Activated CD4-positive, alpha-beta T cell treated with anti-CD3 and anti-CD28 coated beads, Interleukin-2, amount 50 U/mL, for 1 hour (primary cell): ENCODE measurements at regions not wholly inside any gene's neighbourhood (a gene's known extent, or its start where the extent isn't known, plus 50 kb on each side); places are given as distances from the start of the nearest gene placed in this dataset.
A peak's percentile ranks its signal among the peaks of the same experiment; 100 is the strongest.
"Not testable (repeated sequence)": the region's sequence is repeated elsewhere in the genome, so short reads cannot be mapped to it uniquely, and the experiment has no call there.

Experiments
- DNase-seq: peaks from one replicate; pipeline ENCODE4 v3.0.0-alpha.2; 2020

DNA sequence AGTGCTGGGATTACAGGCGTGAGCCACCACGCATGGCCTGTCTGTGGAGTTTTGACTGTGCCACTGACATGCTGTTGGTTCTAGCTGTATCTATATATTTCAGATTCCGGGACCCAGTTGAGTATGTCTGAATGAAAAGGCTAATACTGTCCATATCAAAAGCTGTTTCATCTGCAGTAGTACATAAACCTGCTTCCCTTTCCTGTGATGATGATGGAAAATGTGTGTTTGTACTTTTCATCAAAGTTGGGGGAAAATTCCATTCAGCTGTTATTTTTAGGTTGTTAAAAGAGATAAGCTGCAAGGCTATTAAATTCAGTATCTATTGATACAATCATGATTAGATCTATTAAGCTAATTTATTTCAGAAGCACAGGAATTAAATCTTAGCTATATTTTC, 237.6 kb upstream of the ADAMTSL1 start:
- DNase-seq = no peak

- DNase-seq = no peak
These were observed 236.2 kb upstream of the ADAMTSL1 start for GRCh38 chr9:18237776-18238175.

- DNase-seq = no peak
These were observed 235.7 kb upstream of the ADAMTSL1 start for GRCh38 chr9:18238254-18238653.

DNA sequence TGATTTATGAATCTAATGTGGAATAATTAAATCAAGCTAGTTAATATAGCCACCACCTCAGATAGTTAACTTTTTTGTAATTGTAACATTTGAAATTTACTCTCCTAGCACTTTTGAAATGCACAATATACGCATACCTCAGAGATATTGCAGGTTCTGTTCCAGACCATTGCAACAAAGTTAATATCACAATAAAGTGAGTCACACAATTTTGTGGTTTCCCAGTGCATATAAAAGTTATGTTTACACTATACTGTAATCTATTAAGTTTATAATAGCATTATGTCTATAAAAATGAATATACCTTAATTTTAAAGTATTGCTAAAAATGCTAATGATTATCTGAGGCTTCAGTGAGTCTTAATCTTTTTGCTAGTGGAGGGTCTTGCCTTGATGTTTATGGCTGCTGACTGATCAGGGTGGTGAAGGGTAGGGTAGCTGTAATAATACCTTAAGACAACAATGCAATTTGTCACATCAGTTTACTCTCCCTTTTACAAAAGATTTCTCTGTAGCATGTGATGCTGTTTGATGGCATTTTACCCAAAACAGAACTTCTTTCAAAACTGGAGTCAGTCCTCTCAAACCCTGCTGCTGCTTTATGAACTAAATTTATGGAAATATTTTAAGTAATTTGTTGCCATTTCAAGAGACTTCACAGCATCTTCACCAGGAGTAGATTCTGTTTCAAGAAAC, 235.1 kb upstream of the ADAMTSL1 start:
- DNase-seq = no peak

DNA sequence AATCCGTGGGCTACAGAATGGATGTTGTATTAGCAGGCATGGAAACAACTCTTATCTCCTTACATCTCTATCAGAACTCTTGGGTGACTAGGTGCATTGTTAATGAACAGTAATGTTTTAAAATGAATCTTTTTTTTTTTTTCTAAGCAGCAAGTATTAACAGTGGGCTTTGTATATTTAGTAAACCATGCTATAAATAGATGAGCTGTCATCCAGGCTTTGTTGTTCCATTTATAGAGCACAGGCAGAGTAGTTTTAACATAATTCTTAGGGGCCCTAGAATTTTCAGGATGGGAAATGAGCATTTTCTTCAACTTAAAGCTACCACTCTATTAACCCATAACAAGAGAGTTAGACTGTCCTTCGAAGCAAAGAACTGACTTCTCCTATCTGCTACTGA, 233.7 kb upstream of the ADAMTSL1 start:
- no peak for DNase-seq

- DNase-seq = no peak
These were observed 228.0 kb upstream of the ADAMTSL1 start for GRCh38 chr9:18245911-18246310.

GRCh38 chr9:18250053-18250452, 223.9 kb upstream of the ADAMTSL1 start:
- no peak for DNase-seq

- no peak for DNase-seq
These were observed 220.0 kb upstream of the ADAMTSL1 start for GRCh38 chr9:18253950-18254349.

GRCh38 chr9:18255158-18255629, 218.8 kb upstream of the ADAMTSL1 start:
- DNase-seq = peak; percentile 69

DNA sequence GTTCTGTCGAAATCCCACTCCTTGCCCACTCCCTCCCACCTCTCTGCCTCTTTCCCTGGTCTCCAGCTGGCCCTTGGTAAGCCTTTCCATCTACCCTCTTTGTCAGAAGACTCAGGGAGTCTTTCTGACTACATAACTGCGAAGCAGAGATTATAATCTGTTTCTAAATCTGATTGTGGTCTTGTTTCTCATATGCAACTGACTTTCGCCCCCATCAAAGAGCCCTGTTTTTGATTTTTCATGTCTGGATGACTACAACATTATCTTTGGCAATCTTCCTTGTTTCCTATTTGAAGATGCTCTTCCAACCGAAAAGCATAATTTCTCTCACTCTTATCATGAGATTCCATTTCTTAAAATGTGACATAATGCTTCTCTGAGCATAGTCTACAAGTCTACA, 218.2 kb upstream of the ADAMTSL1 start:
- DNase-seq = no peak

DNA sequence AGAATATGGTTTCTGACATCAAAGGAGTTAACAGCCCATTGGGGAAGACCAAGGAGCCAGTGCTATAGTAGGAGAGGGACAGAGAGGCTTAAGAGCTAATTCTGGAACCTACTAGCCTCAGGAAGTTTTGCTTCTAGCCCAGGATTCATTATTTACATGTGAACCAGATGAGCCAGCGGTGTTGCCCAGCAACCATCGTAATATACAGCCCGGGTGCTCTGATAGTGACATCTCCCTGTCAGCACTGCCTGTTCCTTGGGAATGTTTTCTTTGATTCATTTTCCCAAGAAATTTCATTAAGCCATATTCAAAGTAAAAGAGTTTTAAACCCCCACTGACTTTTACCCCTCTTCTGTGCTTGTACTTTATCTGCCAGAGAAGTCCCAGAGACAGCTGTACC, 217.4 kb upstream of the ADAMTSL1 start:
- no peak for DNase-seq

DNA sequence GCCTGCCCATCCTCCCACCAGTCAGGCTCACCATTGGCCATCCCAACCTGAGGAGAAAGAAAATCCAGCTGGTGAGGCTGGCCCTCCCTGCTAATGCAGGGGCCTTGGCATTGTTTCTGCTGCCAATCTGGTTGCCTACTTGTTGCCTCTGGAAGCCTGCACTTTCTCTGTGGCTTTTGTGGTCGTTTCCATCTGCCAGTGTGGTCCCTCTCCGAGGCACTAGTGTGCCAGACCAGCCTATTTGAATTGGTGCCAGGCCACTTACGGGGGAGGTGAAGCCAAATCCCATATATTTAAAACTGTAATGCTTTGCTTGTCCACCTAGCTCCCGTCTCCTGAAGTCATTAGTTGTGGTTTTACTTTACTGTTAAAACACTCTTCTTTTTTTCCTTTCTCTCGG, 213.4 kb upstream of the ADAMTSL1 start:
- DNase-seq = no peak

- no peak for DNase-seq
These were observed 212.8 kb upstream of the ADAMTSL1 start for GRCh38 chr9:18261181-18261580.

- DNase-seq = no peak
These were observed 210.6 kb upstream of the ADAMTSL1 start for GRCh38 chr9:18263377-18263776.

DNA sequence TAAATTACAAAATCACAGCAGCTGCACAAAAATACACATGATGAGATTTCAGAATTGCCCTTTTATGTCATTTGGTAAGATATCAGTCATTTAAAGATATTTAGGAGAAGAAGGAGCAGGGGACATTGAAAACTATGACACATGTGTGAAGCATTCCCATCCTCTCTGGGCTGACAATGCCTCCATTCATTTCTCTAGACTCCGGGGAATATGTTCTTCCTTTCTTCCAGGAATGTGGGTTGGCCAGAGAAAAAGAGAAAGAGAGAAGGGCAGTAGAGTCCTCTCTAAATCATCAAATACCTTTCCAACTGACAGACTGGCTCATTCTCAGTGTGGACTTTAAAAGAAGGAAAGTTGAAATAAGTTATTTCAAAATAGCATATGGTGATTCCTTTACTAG, 205.6 kb upstream of the ADAMTSL1 start:
- DNase-seq = no peak

- no peak for DNase-seq
These were observed 204.4 kb upstream of the ADAMTSL1 start for GRCh38 chr9:18269561-18269960.

DNA sequence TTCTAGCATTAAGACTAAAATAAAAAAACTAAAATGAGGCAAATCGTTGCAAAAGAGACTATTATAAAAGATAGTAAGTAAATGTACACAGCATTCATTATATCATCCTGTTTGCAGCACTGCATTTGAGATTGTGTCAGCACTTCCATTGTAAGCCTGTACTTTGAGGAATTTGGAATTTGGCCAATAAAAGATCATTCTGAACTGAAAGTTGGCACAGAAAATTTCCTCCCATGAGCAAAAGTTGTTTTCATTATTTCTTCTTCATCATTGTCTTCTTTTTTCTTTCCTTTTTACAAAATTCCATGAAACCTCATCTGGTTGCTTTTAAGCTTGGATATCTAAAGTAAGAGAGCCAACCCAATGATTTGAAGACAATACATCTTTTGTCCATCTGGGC, 199.3 kb upstream of the ADAMTSL1 start:
- no peak for DNase-seq

DNA sequence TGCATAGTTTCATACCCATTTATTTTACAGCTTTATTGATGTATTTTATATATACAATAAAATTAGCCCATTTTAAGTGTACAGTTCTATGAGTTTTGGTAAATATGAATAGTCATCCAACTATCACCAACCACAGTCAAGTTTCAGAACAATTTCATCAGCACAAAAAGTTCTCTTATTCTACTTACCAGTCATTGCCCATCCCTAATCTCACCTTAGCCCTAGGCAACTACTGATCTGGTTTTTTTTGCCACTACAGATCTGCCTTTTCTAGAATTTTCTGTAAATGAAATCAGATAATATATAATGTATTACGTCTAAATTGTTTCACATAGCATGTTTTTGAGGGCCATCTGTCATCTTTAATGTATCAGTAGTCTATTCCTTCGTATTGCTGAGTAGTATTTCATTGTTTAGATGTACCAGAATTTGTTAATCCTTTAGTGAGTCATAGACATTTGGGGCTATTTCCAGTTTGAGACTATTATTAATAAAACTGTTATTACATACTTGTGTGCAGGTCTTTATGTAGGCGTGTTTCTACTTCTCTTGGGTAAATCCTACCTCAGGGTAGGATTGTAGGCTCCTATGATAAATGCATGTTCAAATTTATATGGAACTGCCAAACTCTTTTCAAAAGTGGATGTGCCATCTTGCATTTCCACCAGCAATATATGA, 198.5 kb upstream of the ADAMTSL1 start:
- DNase-seq = no peak

DNA sequence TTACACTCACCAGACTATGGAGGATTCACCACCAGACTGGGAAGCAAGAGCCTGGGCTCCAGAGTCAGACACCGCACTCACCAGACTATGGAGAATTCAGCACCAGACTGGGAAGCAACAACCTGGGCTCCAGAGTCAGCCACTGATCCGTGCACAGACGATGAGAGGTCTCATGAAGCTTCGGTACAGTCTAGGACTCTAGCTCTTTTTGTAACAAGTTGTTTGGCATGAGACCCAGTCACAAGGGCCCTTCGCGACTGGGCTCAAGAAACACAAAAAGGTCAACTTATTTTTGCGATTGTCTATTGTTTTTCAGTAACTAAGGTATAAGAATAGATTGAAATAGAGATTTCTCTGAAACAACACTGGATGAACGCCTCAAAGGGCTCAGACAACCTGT, 192.7 kb upstream of the ADAMTSL1 start:
- no peak for DNase-seq

GRCh38 chr9:18294229-18294628, 179.7 kb upstream of the ADAMTSL1 start:
- DNase-seq = no peak

DNA sequence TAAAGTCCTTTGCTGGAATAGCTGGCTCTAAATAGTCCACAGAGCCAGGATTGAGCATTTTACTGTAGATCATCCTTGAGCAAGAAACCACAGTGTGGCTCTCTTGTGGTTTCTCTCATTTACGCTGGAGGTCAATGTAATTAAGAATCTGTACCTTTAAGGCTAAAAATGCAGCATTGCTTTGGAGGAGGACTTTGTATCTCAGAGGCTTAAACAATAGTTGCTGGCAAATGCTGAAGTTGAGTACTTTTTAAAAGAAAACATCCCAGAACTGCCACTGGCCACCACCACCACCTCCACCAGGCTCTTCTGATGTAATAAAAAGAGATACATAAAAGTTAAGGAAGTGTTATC, 177.3 kb upstream of the ADAMTSL1 start:
- DNase-seq = no peak

DNA sequence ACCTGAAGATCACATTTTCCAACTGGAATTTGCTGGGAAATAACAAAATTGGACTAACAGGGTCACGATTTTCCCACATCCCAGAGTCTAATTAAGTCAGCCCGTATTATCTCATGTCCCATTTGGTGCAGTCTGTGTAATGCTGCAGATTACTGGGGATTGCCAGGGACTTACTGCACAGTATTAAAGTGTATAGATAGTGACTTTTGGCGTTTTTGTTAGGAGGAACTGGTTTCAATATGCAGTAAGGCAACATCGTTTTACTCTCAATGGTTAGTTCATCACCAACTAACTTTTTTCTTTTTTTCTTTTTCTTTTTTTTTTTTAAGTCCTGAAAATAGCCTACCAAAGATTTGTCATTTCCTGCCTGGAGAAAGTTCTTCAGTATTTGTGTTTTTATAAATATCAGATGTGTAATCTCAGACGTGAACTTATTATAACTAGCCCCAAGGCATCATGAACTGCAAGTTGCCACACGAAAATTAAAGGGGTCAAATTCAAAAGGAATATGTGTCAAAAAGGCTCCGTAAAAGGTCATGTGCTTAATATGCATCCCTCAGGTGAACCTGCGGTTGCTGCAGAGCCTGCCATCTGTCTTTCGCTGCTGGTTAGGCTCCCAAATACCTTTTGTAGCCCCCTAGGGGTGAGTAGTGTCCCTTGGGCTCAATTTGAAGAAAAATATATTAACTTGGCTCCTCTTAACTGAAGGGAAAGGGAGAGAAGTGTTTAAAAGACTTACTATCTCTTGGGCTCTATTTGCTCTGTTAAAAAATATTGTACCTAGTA, 176.7 kb upstream of the ADAMTSL1 start:
- DNase-seq = no peak

DNA sequence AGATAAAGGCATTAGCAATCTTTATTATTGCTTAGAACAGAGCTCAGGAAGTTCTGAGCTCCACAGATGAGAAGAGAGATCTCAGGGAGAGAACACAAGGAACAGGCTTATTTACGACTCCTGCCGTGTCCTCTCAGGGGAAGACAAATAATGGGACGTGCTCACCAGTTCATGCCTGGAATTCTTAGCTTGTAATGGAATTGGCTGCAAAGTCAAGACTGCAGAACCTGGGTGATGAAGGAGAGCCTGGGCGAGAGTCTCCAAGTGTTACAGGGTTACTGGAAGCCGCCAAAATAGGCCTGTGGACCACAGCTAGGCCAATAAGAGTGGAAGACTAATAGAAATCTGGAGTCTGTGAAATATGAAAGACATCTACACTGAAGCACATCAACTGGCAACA, 174.5 kb upstream of the ADAMTSL1 start:
- no peak for DNase-seq

GRCh38 chr9:18305167-18305806, 168.7 kb upstream of the ADAMTSL1 start:
- not testable (repeated sequence) for DNase-seq
